B cell (primary cell): ENCODE measurements at regions not wholly inside any gene's neighbourhood (a gene's known extent, or its start where the extent isn't known, plus 50 kb on each side); places are given as distances from the start of the nearest gene placed in this dataset.

Experiments
- EZH2 ChIP-seq: IDR thresholded peaks from 2 replicates; pipeline ENCODE4 v1.6.1; 2012; ENCODE audit warnings: borderline replicate concordance, low read depth, mild to moderate bottlenecking, moderate library complexity, low read length; ENCODE audit not compliant: insufficient read depth, poor library complexity, severe bottlenecking
- TF ChIP-seq, protein P1 (sequence below): fragments of 200-600 bp; IDR thresholded peaks from one replicate; pipeline ENCODE4 v1.8.0; 2022; ENCODE audit warnings: antibody characterized with exemption, mild to moderate bottlenecking

DNA sequence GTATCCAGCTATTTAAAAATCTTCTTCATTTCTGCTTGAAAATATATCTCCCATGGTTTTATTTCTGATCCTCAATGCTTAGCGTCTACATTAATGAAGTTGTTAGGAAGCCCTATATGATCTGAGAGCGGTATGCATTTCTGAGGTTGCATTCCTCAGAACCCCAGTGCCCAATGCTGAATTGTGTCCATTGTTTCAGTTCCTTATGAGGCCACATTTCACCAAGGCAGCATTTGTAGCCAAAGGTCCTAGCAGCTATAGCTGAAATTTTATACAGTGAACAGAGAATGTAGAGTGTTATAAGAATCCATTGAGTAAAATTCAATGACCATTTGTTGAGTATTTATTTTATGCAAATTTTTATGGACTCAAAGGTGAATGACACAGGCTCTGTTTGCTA is 209.5 kb downstream of the PCDH7 start:
- TF ChIP-seq, protein P1, sequence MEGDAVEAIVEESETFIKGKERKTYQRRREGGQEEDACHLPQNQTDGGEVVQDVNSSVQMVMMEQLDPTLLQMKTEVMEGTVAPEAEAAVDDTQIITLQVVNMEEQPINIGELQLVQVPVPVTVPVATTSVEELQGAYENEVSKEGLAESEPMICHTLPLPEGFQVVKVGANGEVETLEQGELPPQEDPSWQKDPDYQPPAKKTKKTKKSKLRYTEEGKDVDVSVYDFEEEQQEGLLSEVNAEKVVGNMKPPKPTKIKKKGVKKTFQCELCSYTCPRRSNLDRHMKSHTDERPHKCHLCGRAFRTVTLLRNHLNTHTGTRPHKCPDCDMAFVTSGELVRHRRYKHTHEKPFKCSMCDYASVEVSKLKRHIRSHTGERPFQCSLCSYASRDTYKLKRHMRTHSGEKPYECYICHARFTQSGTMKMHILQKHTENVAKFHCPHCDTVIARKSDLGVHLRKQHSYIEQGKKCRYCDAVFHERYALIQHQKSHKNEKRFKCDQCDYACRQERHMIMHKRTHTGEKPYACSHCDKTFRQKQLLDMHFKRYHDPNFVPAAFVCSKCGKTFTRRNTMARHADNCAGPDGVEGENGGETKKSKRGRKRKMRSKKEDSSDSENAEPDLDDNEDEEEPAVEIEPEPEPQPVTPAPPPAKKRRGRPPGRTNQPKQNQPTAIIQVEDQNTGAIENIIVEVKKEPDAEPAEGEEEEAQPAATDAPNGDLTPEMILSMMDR: no peak
- TF ChIP-seq EZH2: no peak
